Stimulated activated CD4-positive, alpha-beta T cell treated with anti-CD3 and anti-CD28 coated beads, Interleukin-15, amount 100 ng/mL, for 48 hours (primary cell): ENCODE measurements at regions not wholly inside any gene's neighbourhood (a gene's known extent, or its start where the extent isn't known, plus 50 kb on each side); places are given as distances from the start of the nearest gene placed in this dataset.

Experiments
- DNase-seq, 2 donors: peaks; one replicate each; pipeline ENCODE4 v3.0.0-alpha.2; 2020; ENCODE audit warnings: low read depth in 2 of 2

- no peak for DNase-seq
Measured at GRCh38 chr17:71260366-71260940, 860.4 kb upstream of the SOX9 start.

DNA sequence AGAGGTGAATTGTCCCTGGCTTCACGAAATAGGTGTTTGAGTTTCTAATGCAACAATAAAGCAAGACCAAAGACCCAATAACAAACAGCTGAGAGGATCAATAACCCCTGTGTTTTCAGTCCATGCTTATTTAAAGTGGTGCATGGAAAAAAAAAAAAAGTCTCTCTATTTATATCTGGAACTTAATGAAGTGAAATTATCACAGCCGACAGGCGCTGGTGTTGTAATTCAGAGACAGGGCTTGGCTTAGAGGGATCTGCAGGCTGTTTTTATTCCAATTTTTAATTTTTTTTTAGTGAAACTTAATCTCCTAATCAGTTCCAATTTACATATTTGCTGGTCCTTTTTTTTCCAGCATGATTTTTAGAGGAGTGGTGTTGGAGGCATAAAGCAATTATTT, 858.2 kb upstream of the SOX9 start:
- DNase-seq = no peak

DNA sequence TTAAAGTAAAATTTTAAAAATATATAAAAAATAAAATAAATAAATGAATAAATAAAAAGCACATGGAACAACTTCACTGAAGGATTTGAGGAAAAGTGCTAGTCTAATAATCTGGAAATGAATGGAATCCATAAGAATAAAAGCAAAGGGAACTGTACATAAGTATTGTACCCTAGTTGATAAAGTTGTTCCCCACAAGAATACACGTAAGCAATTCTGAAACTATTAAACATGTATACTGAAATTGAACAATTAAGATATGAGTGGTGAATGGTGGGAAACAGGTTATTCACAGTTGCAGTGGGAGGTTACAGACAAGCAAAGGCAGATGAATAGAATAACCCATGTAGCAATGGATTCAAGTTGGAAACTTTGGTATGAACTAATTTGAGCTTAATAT, 853.2 kb upstream of the SOX9 start:
- no peak for DNase-seq

GRCh38 chr17:71269201-71269600, 851.6 kb upstream of the SOX9 start:
- no peak for DNase-seq

DNA sequence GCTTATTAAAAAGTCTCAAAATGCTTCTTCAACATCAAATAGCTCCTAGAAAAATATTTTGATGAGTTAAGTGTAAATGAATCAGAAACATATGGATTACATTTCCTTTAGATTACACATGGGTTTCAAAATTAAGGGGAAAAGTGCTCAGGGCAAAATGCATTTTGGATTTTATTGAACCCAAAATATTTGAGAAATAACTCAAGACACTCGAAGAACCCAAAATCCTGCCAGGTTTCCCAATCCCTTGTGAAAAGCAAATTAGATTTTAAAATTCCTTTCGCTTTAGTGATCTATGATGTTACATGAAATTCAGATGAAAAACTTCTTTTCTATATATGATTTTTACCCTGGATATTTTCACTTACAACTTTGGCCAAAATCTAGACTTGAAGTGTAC, 847.4 kb upstream of the SOX9 start:
- no peak for DNase-seq

- DNase-seq = no peak
Measured at GRCh38 chr17:71276079-71276478, 844.7 kb upstream of the SOX9 start.

DNA sequence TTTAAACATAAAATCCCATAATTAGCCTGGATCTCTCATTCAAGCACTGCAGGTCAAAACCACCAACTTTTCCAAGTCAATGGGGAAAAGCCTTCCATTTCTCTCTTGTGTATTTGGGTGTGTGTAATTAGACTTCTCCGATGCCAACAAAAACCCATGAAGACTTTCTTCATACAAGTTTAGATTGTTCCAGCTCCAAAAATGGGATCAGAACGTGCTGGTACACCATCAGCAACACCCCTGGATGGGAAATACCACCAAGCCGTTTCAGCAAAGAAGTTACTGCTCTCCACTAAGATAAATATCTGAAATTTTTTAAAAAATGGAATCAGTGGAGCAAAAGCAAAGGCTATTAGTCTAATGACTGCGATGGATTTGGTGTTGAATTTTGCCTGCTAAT, 837.3 kb upstream of the SOX9 start:
- DNase-seq = no peak

GRCh38 chr17:71284032-71284755, 836.6 kb upstream of the SOX9 start:
- no peak for DNase-seq

DNA sequence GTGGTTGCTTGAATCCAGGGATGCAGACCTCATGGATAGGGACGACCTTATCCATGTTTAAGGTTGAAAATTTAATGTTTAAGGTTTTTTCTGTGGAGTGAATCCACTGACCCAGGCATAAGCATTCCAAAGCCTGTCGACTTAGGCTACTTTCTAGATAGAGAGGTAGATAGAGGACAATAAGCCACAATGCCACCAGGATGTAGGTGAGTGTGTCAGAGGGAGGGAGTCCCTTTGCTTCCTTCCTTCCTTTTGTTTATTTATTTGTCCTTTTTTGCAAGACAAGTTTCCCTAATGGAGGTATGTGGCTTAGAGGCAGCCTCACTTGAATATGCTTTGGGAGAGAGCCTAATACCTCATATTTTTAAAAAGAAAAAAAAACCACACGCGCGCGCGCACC, 834.2 kb upstream of the SOX9 start:
- DNase-seq = no peak

DNA sequence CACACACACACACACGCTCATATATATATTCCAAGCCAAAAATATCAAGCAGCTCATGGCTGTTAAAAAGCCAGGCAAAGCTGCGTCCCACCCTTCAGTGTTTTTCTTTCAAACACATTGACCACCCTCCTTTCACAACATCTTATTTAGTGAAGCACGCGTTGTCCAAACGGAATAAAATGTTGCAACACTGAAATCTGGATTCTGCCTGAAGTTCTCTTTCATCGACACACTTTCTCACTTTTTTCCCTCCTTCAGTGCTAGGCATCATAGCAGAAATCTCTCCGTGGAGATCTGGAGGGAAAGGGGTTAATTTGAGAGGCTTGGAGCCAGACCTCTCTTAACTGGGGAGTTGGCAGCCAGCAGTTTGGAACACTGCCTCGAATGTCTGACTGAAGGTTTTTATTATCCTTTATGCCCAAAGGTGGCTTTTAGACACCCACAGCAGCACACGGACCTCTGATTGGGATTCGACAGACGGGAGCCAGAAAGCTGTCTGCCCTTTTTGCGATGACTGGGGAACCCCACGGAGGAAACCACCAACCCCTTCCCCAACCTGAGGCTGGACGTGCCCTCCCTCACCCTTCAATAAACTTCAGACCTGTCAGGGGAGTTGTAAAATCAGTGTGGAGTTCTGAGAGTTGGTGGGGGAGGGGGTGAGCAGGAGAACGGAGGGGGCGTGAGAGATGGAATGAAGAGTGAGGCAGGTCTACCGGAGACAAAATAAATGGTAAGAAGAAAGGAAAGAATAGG, 833.6 kb upstream of the SOX9 start:
- no peak for DNase-seq

DNA sequence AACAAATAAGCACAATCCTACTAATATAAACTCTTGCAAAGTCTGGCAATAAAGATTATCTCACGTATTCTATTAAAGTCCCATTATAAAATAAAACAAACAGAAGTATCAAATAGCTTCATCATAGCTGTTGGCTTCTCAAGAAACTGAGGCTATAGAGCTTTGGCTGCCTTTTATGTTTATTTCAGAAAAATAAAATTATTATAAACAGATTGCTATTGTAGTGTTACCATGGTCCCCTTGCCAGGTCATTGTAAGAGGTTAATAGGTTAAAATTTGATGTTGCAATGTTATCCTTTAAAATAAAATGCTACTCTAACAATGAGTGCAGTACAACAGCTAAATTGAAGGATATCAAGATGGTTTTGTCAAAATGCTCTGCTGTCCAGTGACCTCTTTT, 828.8 kb upstream of the SOX9 start:
- DNase-seq = no peak

GRCh38 chr17:71296005-71296404, 824.8 kb upstream of the SOX9 start:
- no peak for DNase-seq

GRCh38 chr17:71301063-71301462, 819.8 kb upstream of the SOX9 start:
- no peak for DNase-seq

- DNase-seq = no peak
Measured at GRCh38 chr17:71302721-71303549, 817.9 kb upstream of the SOX9 start.

- DNase-seq = no peak
Measured at GRCh38 chr17:71304498-71305158, 816.2 kb upstream of the SOX9 start.

GRCh38 chr17:71313866-71314265, 807.0 kb upstream of the SOX9 start:
- no peak for DNase-seq

GRCh38 chr17:71315568-71315967, 805.3 kb upstream of the SOX9 start:
- no peak for DNase-seq

GRCh38 chr17:71316176-71316897, 804.5 kb upstream of the SOX9 start:
- DNase-seq = no peak

GRCh38 chr17:71320009-71320796, 800.6 kb upstream of the SOX9 start:
- no peak for DNase-seq

- no peak for DNase-seq
Measured at GRCh38 chr17:71325117-71325516, 795.7 kb upstream of the SOX9 start.
